CD4-positive, alpha-beta T cell treated with Interferon alpha-2 for 1 hour (primary cell): ENCODE measurements at regions not wholly inside any gene's neighbourhood (a gene's known extent, or its start where the extent isn't known, plus 50 kb on each side); places are given as distances from the start of the nearest gene placed in this dataset.

Experiments used
- DNase-seq, 2 donors: peaks; one replicate each; pipeline ENCODE4 v3.0.0-alpha.2; 2020 to 2022

DNA sequence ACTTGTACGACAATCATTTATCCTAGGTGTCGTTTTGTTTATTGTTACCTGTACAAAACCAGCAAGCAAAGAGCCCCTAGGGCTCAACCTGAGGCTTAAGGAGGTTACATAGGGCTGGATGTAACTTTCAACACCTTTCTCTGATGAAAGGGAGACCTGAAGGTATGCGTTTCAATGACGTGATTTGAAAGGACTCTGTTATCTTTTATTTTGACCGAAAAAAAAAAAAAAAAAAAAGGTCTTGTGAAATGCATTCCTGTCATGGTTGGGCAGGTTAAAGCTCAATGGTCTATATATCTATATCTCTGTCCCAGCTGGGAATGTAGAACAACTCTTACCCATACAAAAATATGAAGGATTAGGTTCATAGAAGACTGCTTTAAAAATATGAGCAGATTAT, 78.7 kb upstream of the SASH1 start:
- DNase-seq, result no peak

DNA sequence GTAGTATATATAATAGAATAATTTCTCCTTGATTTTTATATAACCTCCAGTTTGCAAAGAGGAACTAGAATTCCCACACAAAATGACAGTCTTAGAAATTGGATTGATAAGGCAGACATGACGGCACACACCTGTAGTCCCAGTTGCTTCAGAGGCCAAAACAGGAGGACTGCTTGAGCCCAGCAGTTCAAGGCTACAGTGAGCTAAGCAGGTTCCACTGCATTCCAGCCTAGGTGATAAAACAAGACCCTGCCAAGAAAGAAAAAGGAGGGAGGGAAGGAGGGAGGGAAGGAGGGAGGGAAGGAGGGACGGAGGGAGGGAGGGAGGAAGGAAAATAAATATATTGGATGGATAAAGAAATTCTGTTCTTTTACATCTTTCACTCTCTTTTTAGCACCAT, 77.6 kb upstream of the SASH1 start:
- DNase-seq, result no peak

DNA sequence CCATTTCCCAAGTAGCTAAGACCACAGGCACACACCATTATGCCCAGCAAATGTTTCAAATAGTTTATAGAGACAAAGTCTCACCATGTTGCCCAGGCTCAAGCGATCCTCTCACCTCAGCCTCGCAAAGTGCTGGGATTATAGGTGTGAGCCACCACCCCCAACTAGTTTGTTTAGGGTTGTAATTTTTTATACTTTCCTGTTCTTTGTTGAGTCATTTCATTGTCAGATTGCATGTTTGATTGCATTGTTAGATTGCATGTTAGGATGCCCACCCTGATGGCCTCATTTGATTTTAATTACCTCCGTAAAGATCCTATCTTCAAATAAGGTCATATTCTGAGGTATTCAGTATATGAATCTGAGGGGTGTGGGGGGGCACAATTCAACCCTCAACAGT, 73.3 kb upstream of the SASH1 start:
- DNase-seq, result no peak

DNA sequence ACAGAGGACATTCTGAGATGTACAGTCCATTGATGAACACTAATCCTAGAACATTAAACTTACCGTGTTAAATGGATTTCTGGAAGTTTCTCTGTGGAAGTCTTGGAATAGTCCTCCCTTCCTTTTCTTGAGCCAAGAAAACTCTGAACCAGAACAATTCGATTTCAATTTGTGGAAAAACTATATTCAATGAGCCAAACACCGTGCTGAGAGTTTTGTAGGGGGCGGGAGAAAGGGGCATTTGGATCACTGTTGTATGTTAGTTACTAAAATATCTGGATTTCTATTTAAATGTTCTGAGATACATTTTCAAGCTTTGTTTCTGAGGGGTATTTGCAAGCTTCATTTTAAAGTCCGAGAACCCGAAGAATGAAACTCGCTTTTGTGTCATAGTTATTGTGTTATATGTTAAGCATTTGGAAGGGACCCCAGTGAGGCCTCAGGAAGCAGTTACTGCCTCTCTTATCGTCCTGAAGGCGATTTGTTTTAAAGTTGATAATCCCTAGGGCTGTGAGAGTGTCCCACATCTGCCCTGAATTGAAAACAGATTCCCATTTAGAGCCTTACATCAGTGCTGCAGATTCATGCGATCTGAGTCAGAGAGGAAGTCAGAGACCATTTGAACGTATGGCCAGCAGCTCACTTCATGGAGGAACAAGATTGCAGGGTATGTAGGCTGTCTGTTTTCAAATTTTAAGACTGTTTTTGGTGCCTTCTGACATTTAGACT, 70.8 kb upstream of the SASH1 start:
- no peak for DNase-seq

DNA sequence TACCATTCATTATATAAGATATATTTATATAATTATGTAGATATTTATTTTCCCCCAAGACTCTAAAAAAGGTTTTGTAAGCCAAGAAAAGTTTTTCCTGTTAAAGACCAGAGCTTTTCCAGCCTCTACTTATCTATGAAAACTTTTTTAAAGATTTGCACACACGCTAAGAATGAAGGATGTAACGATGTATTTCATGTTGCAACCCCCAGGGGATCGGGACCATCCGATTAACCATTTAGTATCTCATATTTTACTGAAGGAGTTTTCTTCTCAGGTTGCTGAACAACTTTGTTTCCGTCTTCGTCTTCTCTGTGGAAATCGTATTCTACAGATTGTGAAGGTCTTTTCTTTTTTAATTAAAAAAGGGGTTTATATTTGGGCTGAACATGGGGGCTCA, 70.0 kb upstream of the SASH1 start:
- DNase-seq, result no peak

DNA sequence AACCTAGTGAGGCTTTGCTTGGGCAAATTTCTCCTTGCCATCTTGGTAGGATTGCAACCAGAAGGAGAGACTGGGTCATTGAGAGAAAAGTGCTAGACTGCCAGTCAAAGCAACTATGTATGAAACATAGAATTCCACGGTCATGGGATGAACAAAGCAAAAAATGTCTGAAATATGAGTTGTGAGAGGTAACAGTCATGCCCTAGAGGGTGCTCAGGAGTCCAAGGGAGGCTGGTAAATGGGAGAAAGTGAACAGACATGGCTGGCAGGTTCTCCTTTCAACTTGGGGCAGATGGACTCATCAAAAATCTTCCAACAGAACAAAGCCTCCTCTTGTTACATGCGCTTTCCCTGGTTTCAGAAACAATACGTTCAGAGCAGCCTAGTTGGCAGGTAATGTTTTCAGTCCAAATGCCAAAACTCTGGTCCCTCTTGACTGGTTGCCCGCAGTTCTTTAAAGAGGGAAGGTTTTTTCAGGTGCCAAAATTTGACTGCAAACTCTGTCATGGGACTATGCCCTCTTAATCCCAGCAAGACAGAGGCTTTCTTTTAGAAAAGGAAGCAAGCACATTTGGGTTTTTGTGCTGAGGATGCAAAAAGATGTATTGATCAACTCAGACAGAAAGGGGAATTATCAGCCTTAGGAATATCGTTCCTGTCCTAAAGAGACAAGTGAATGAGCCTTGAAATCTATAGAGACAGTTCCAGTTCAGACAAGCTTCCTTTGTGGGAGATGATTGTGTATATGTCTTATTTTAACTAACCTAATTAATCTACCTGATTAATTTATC, 68.5 kb upstream of the SASH1 start:
- no peak for DNase-seq

DNA sequence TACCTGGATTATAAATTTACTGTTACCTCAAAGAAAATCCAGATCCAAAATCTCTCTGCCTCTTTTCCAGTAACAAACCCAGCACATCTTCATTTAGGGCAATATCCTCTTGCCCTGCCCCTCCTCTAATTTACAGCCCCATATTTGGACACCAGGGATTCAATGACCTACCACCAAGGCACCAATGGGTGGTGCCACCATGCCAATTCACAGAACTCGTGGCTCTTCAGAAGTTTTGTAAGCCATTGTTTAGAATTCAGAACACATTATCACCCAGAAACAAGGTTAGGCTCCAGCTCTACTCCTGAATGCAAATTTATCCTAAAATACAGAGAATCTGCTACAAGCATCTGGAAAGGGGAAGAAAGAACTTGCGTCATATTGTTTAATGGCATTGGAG, 67.8 kb upstream of the SASH1 start:
- no peak for DNase-seq

DNA sequence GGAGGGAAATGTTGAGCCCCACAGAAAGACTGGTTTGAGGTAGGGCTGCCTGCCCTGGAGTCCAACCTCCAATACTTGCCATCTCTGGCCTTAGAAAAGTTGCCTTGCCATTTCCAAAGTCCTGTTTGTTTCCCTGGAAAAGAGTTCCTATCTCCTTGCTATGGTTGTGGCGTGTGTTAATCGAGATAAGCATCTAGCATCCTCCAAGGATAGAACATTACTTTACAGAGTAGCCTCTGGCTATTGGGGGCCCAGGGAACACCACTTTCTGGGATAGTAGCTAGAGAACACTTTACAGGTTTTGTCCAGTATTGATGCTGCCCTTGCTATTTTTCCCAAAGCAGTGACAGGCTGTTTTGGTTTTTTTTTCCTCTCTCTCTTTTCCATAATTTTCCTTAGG, 57.4 kb upstream of the SASH1 start:
- DNase-seq, result no peak

DNA sequence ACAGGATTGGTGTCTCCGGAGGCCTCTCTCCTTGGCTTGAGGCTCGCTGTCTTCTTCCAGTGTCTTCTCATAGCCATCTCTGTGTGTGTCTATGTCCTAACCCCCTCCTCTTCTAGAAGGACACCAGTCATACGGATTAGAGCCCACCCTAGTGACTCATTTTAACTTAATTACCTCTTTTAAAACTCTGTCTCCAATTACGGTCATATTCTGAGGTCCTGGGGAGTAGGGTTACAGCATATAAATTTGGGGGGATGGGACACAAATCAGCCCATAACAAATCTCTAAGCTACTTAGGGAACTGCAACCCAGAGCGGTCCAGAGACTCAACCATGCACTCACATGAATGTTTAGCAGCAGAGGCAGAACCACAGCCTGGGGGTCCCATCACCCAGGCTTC, 56.1 kb upstream of the SASH1 start:
- no peak for DNase-seq

DNA sequence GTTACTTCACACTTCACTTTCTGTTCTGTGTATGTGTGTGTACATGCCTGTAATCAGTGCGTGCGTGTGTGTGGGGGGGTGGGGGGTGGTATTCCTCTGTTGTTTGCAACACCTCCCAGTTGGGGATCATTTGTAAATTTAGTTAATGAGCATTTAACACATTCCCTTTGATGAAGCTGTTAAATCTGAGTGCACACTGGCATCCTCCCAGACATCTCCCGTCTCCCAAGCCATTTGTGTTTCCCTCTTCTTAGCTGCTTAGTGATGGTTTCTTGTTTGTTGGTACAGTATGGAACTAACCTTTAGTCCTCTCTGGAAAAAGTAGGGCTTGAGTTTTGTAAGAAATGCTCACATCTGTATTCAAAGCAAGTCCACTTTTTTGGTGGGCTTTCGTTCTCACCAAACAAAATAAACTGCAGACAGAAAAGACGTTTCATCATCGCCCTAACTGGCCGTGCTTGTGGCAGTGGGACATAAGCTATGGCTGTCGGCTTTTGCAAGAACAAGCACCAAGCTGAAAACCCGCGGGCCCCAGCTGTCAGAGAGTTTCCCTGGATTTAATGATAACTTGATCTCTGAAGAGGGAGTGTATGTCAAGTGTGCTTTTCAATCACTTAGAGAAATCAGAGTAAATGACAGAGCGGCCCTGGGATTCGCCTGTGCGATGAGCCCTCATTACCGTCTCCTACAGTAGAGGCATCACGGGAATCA, 54.9 kb upstream of the SASH1 start:
- DNase-seq, result no peak

DNA sequence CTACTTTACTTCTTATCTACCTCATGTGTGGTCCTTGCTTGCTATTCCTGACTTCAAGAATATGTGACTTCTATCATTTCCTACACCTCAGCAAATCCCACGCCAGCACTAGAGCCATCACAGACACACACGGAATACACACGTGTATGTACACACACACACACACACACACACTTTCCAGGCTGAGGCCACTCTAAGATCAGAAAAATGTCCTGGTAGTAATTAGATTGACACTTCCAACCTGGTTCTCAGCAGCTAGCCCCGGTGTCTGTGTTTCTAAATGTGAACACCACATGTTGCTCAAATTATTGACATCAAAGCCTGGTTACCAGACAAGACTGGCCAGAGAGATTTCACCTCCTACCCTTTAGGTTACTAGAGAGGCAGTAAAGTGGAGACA, 54.1 kb upstream of the SASH1 start:
- no peak for DNase-seq

DNA sequence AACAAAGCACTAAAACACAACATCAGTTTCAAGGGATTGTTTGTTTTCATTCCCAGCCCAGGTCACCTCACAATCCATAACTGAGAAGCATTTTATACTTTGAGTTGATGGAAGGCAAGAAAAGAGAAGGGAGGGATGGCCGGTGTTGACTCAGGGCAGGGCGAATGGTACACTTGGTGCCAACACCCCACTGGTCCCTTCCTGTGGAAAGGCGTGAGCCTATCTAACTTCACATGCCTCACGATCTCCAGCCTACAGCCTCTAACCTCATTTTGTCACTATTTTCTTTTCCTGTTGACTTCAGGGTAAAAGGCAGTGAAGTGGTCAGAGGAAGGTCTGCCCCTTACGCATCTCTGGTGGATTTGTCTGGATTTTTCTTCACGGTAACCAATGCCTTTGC, 53.5 kb upstream of the SASH1 start:
- DNase-seq, result no peak

DNA sequence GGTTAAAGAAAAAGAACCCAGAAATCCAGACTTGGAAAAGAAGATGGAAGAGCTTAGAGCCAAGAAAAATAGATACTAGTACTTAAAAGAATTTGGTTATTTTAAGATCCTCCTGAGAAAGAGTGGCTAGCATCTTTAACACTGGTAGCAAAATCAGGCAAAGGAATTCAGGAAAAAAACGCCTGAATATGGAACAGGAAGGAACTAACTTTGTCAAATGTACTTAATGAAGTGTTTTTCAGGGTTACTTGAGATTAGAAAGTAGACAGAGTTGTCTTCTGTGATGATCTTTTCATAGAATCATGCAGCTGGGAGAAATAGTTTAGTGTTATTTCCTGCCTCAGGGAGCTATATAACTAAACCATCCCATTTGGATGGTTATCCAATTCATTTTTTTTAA, 50.8 kb upstream of the SASH1 start:
- DNase-seq, result no peak
